H1 (cell line): ENCODE measurements at regions not wholly inside any gene's neighbourhood (a gene's known extent, or its start where the extent isn't known, plus 50 kb on each side); places are given as distances from the start of the nearest gene placed in this dataset.

Source experiments
- CBX8 ChIP-seq: fragments of 300-800, 300-1000 bp; sonication (generic); IDR thresholded peaks from 2 replicates; pipeline ENCODE4 v1.7.1; 2016; ENCODE audit warnings: low read depth, low read length, borderline replicate concordance
- CHD7 ChIP-seq: fragments of 300-600 bp; sonication (generic); IDR thresholded peaks from 2 replicates; pipeline ENCODE4 v1.7.1; 2012; ENCODE audit warnings: low read length, moderate library complexity, mild to moderate bottlenecking, inconsistent platforms; ENCODE audit not compliant: insufficient replicate concordance
- E2F6 ChIP-seq: IDR thresholded peaks from 2 replicates; pipeline ENCODE4 v1.6.1; 2012; ENCODE audit warnings: inconsistent platforms
- GTF2F1 ChIP-seq: IDR thresholded peaks from 2 replicates; pipeline ENCODE4 v1.6.1; 2012; ENCODE audit warnings: low read depth, low read length, improper control_type of control experiment, borderline replicate concordance
- POU5F1 ChIP-seq: IDR thresholded peaks from 2 replicates; pipeline ENCODE4 v1.6.1; 2011; ENCODE audit warnings: low read depth, mild to moderate bottlenecking, low read length, moderate library complexity
- RAD21 ChIP-seq, 2 experiments: IDR thresholded peaks in 1 of 2; conservative IDR thresholded peaks in 1 of 2; 2 replicates each; pipeline ENCODE4 v1.6.1; 2011; ENCODE audit warnings: low read depth in 2 of 2, low read length in 2 of 2, improper control_type of control experiment in 1 of 2, inconsistent platforms in 1 of 2, mild to moderate bottlenecking in 1 of 2, moderate library complexity in 1 of 2
- SIX5 ChIP-seq: IDR thresholded peaks from 2 replicates; pipeline ENCODE4 v1.6.1; 2011; ENCODE audit warnings: mild to moderate bottlenecking, low read depth, low read length
- TEAD4 ChIP-seq: IDR thresholded peaks from 2 replicates; pipeline ENCODE4 v1.6.1; 2012; ENCODE audit warnings: low read depth, low read length, inconsistent platforms, mixed read lengths

- TF ChIP-seq CHD7 (no peak), CBX8 (no peak), RAD21 (IDR thresholded peaks at IDR 0.05 in 1 of 2, conservative IDR thresholded peaks at IDR 0.05 in 1 of 2; ENCODE audit: low read depth in 2 of 2, low read length in 2 of 2) (no peak), TEAD4 (no peak), SIX5 (no peak), E2F6 (no peak), GTF2F1 (no peak), POU5F1 (no peak)
These were observed 124.8 kb upstream of the SIX2 start (continued) for GRCh38 chr2:45134014-45134413.
